OCI-LY7 (cell line): ENCODE measurements at regions not wholly inside any gene's neighbourhood (a gene's known extent, or its start where the extent isn't known, plus 50 kb on each side); places are given as distances from the start of the nearest gene placed in this dataset.
"Not testable (repeated sequence)": the region's sequence is repeated elsewhere in the genome, so short reads cannot be mapped to it uniquely, and the experiment has no call there.

Source experiments
- BruUV-seq: library from RNA; stranded (reverse); fragments of 400-500 nt; replicated peaks from 2 replicates; lab custom pipeline; 2021; lab: Mats Ljungman, UMichigan
- CTCF ChIA-PET: fragments of 300-600 bp; sonication (Branson Sonifier 250); formaldehyde crosslinking; loops from one replicate; lab custom pipeline; 2022; ENCODE audit warnings: antibody characterized with exemption; ENCODE audit not compliant: unreplicated experiment; lab: Charles Lee
- POLR2A ChIA-PET: fragments of 300-600 bp; sonication (Branson Sonifier 250); formaldehyde crosslinking; loops from one replicate; lab custom pipeline; 2022; ENCODE audit warnings: antibody characterized with exemption; lab: Charles Lee
- DNase-seq: peaks from one replicate; pipeline ENCODE4 v3.0.0-alpha.2; 2015; ENCODE audit warnings: low spot score
- H2AFZ ChIP-seq: fragments of 200-600 bp; sonication (generic), shearing (Covaris generic); 2 replicates; pipeline ENCODE4 v1.6.1; 2014; ENCODE audit warnings: mild to moderate bottlenecking, antibody characterized with exemption, low read length, moderate library complexity
- H3K27ac ChIP-seq: fragments of 200-600 bp; sonication (generic); 2 replicates; pipeline ENCODE4 v1.5.1; 2014; ENCODE audit warnings: mixed run types, low read depth, mild to moderate bottlenecking, moderate library complexity, low read length, inconsistent platforms; ENCODE audit not compliant: poor library complexity, severe bottlenecking
- H3K36me3 ChIP-seq: fragments of 200-600 bp; sonication (generic); 2 replicates; pipeline ENCODE4 v1.6.1; 2014; ENCODE audit warnings: mild to moderate bottlenecking, antibody characterized with exemption, low read length, moderate library complexity, mixed read lengths; ENCODE audit not compliant: insufficient read depth
- H3K4me1 ChIP-seq: fragments of 200-600 bp; sonication (generic); 2 replicates; pipeline ENCODE4 v1.5.1; 2014; ENCODE audit warnings: mild to moderate bottlenecking, low read length; ENCODE audit not compliant: insufficient read depth, poor library complexity, severe bottlenecking
- H3K4me2 ChIP-seq: fragments of 200-600 bp; sonication (generic); 2 replicates; pipeline ENCODE4 v1.6.1; 2014; ENCODE audit warnings: mild to moderate bottlenecking, low read length
- H3K4me3 ChIP-seq: fragments of 200-600 bp; sonication (generic); 2 replicates; pipeline ENCODE4 v1.5.1; 2014; ENCODE audit warnings: mild to moderate bottlenecking, low read depth, low read length; ENCODE audit not compliant: poor library complexity, severe bottlenecking
- H3K79me2 ChIP-seq: fragments of 200-600 bp; sonication (generic); 2 replicates; pipeline ENCODE4 v1.6.1; 2016; ENCODE audit warnings: low read depth, mild to moderate bottlenecking, low read length, moderate library complexity, mixed read lengths; ENCODE audit not compliant: insufficient read depth
- H3K9me2 ChIP-seq: fragments of 200-600 bp; sonication (generic); 2 replicates; pipeline ENCODE4 v1.6.1; 2016; ENCODE audit warnings: mild to moderate bottlenecking, low read length, mixed read lengths; ENCODE audit not compliant: insufficient read depth
- H3K9me3 ChIP-seq: fragments of 200-600 bp; sonication (generic); 2 replicates; pipeline ENCODE4 v1.6.1; 2014; ENCODE audit warnings: mild to moderate bottlenecking, mixed run types, low read length, mixed read lengths
- H4K20me1 ChIP-seq: fragments of 200-600 bp; sonication (generic); 2 replicates; pipeline ENCODE4 v1.6.1; 2014; ENCODE audit warnings: mild to moderate bottlenecking, antibody characterized with exemption, low read length, moderate library complexity, mixed read lengths; ENCODE audit not compliant: insufficient read depth
- intact Hi-C: fragments of 100-400 bp; cut with micrococcal nuclease; formaldehyde crosslinking; loops from one replicate; pipeline ENCODE4 v1.10.0; 2022; ENCODE audit not compliant: unreplicated experiment

GRCh38 chr12:8384686-8385085 lies 71.1 kb upstream of the CLEC6A start:
- H3K4me1 ChIP-seq, CTCF ChIA-PET, BruUV-seq: not testable (repeated sequence)

GRCh38 chr12:8385431-8385830 lies 70.3 kb upstream of the CLEC6A start:
- H3K9me2 ChIP-seq, H3K4me1 ChIP-seq, POLR2A ChIA-PET, CTCF ChIA-PET, H4K20me1 ChIP-seq, H3K36me3 ChIP-seq, DNase-seq, intact Hi-C loops, H3K79me2 ChIP-seq, H3K9me3 ChIP-seq, BruUV-seq, H2AFZ ChIP-seq, H3K4me2 ChIP-seq, H3K27ac ChIP-seq, H3K4me3 ChIP-seq: not testable (repeated sequence)

More at GRCh38 chr12:8384686-8385085, 71.1 kb upstream of the CLEC6A start:
- H3K9me2 ChIP-seq, H3K4me3 ChIP-seq, POLR2A ChIA-PET, H3K27ac ChIP-seq, H4K20me1 ChIP-seq, H2AFZ ChIP-seq, H3K4me2 ChIP-seq, DNase-seq, H3K9me3 ChIP-seq, intact Hi-C loops, H3K36me3 ChIP-seq, H3K79me2 ChIP-seq: not testable (repeated sequence)

GRCh38 chr12:8386661-8387060 lies 69.1 kb upstream of the CLEC6A start:
- H3K9me2 ChIP-seq, H3K79me2 ChIP-seq, DNase-seq, H3K36me3 ChIP-seq, H3K4me2 ChIP-seq, H3K4me3 ChIP-seq, H4K20me1 ChIP-seq, intact Hi-C loops, H3K27ac ChIP-seq, H3K4me1 ChIP-seq, POLR2A ChIA-PET, CTCF ChIA-PET, H2AFZ ChIP-seq, H3K9me3 ChIP-seq, BruUV-seq: not testable (repeated sequence)

GRCh38 chr12:8389296-8389695 lies 66.5 kb upstream of the CLEC6A start:
- intact Hi-C loops, H2AFZ ChIP-seq, H3K4me2 ChIP-seq, CTCF ChIA-PET, BruUV-seq, H3K4me1 ChIP-seq, H3K27ac ChIP-seq, H3K9me3 ChIP-seq, DNase-seq, H3K79me2 ChIP-seq, H3K36me3 ChIP-seq, H3K9me2 ChIP-seq, H4K20me1 ChIP-seq, H3K4me3 ChIP-seq, POLR2A ChIA-PET: not testable (repeated sequence)
